ENCODE measurements at regions not wholly inside any gene's neighbourhood (a gene's known extent, or its start where the extent isn't known, plus 50 kb on each side); places are given as distances from the start of the nearest gene placed in this dataset.
A peak's percentile ranks its signal among the peaks of the same experiment; 100 is the strongest.

- DNase-seq = peak; percentile 61
These were observed 253.1 kb downstream of the LY86 start for GRCh38 chr6:6841571-6841970.

- DNase-seq = no peak
These were observed 253.8 kb downstream of the LY86 start for GRCh38 chr6:6842291-6842690.

- DNase-seq = no peak
These were observed 254.6 kb downstream of the LY86 start for GRCh38 chr6:6843057-6843627.

- no peak for DNase-seq
These were observed 255.3 kb downstream of the LY86 start for GRCh38 chr6:6843777-6844176.

- no peak for DNase-seq
These were observed 256.0 kb downstream of the LY86 start for GRCh38 chr6:6844530-6844929.

GRCh38 chr6:6845603-6846002 is 257.1 kb downstream of the LY86 start:
- DNase-seq = no peak

- no peak for DNase-seq
These were observed 259.1 kb downstream of the LY86 start for GRCh38 chr6:6847591-6847990.

- DNase-seq = peak; percentile 67
These were observed 256.5 kb upstream of the RREB1 start for GRCh38 chr6:6851059-6851948.

- no peak for DNase-seq
These were observed 255.9 kb upstream of the RREB1 start for GRCh38 chr6:6851949-6852261.

GRCh38 chr6:6856538-6857523 is 250.9 kb upstream of the RREB1 start:
- DNase-seq = peak; percentile 45

GRCh38 chr6:6857528-6857927 is 250.2 kb upstream of the RREB1 start:
- DNase-seq = no peak

GRCh38 chr6:6858533-6858982 is 249.2 kb upstream of the RREB1 start:
- DNase-seq = no peak

GRCh38 chr6:6859105-6859504 is 248.7 kb upstream of the RREB1 start:
- no peak for DNase-seq

- no peak for DNase-seq
These were observed 248.0 kb upstream of the RREB1 start for GRCh38 chr6:6859722-6860121.

- DNase-seq = no peak
These were observed 246.9 kb upstream of the RREB1 start for GRCh38 chr6:6860863-6861262.

- no peak for DNase-seq
These were observed 246.3 kb upstream of the RREB1 start for GRCh38 chr6:6861351-6861894.

GRCh38 chr6:6861995-6862394 is 245.8 kb upstream of the RREB1 start:
- no peak for DNase-seq

- no peak for DNase-seq
These were observed 243.7 kb upstream of the RREB1 start for GRCh38 chr6:6863970-6864639.

- no peak for DNase-seq
These were observed 242.2 kb upstream of the RREB1 start for GRCh38 chr6:6865611-6866010.

- no peak for DNase-seq
These were observed 240.9 kb upstream of the RREB1 start for GRCh38 chr6:6866656-6867403.

- no peak for DNase-seq
These were observed 240.4 kb upstream of the RREB1 start for GRCh38 chr6:6867404-6867799.
